Erythroblast (primary cell): ENCODE measurements at regions not wholly inside any gene's neighbourhood (a gene's known extent, or its start where the extent isn't known, plus 50 kb on each side); places are given as distances from the start of the nearest gene placed in this dataset.

Source experiments
- GATA1 ChIP-seq: IDR thresholded peaks from 2 replicates; pipeline ENCODE4 v1.6.1; 2011; ENCODE audit warnings: low read depth, mild to moderate bottlenecking, control low read depth, low read length, moderate library complexity
- POLR2A ChIP-seq: IDR thresholded peaks from 2 replicates; pipeline ENCODE4 v1.6.1; 2011; ENCODE audit warnings: mild to moderate bottlenecking, low read length

- no peak for TF ChIP-seq POLR2A
- TF ChIP-seq GATA1, result no peak
These were observed 448.3 kb downstream of the EFNB2 start for GRCh38 chr13:106087201-106087600.
